ENCODE measurements at regions not wholly inside any gene's neighbourhood (a gene's known extent, or its start where the extent isn't known, plus 50 kb on each side); places are given as distances from the start of the nearest gene placed in this dataset.
"Not testable (repeated sequence)": the region's sequence is repeated elsewhere in the genome, so short reads cannot be mapped to it uniquely, and the experiment has no call there.

GRCh38 chr4:13992041-13992440 lies 364.5 kb upstream of the BOD1L1 start:
- H3K36me3 ChIP-seq = no peaks in the 10 kb centered on the region
- no peaks in the 10 kb centered on the region for H3K27me3 ChIP-seq
- no peaks in the 10 kb centered on the region for H3K9me3 ChIP-seq
- H3K27ac ChIP-seq = no peak overlapping the region
- DNase-seq = no peak
- no peak overlapping the region for H3K4me3 ChIP-seq
- H3K4me1 ChIP-seq = peaks cover 0 to 43% (median 13%) of the 10 kb centered on the region in 4 donors
- no peak for TF ChIP-seq CTCF (IDR thresholded peaks at IDR 0.05)
- intact Hi-C loops (cut with DNase I; ENCODE audit: low total_unique reads) = no loop called here

GRCh38 chr4:13992975-13993520 lies 365.5 kb upstream of the BOD1L1 start:
- DNase-seq = no peak
- no peak overlapping the region for H3K4me3 ChIP-seq
- intact Hi-C loops (cut with DNase I; ENCODE audit: low total_unique reads) = no loop called here
- H3K27me3 ChIP-seq = peaks cover 0 to 3% of the 10 kb centered on the region in 2 donors
- H3K27ac ChIP-seq = no peak overlapping the region
- TF ChIP-seq CTCF (IDR thresholded peaks at IDR 0.05) = no peak
- no peaks in the 10 kb centered on the region for H3K9me3 ChIP-seq
- H3K4me1 ChIP-seq = peaks cover 0 to 38% (median 13%) of the 10 kb centered on the region in 4 donors
- no peaks in the 10 kb centered on the region for H3K36me3 ChIP-seq

- no peak for TF ChIP-seq CTCF (IDR thresholded peaks at IDR 0.05)
- Histone ChIP-seq H3K36me3 (no peaks in the 10 kb centered on the region), H3K4me3 (no peak overlapping the region), H3K27ac (no peak overlapping the region), H3K9me3 (no peaks in the 10 kb centered on the region), H3K4me1 (peaks cover 0 to 28% (median 9%) of the 10 kb centered on the region in 4 donors), H3K27me3 (peaks cover 0 to 4% of the 10 kb centered on the region in 2 donors)
- intact Hi-C loops (cut with DNase I; ENCODE audit: low total_unique reads) = no loop called here
- no peak for DNase-seq
Observed at GRCh38 chr4:13994016-13994415, 366.5 kb upstream of the BOD1L1 start.

GRCh38 chr4:13998850-13999445 lies 371.4 kb upstream of the BOD1L1 start:
- Histone ChIP-seq H3K27ac (no peak overlapping the region), H3K4me3 (no peak overlapping the region), H3K36me3 (no peaks in the 10 kb centered on the region), H3K9me3 (peaks cover 0 to 13% (median 0%) of the 10 kb centered on the region in 3 donors), H3K4me1 (no peaks in the 10 kb centered on the region), H3K27me3 (peaks cover 0 to 4% of the 10 kb centered on the region in 2 donors)
- DNase-seq = no peak
- TF ChIP-seq CTCF (IDR thresholded peaks at IDR 0.05) = no peak
- intact Hi-C loops (cut with DNase I; ENCODE audit: low total_unique reads) = no loop called here

- H3K36me3 ChIP-seq = no peaks in the 10 kb centered on the region
- H3K27ac ChIP-seq = no peak overlapping the region
- intact Hi-C loops (cut with DNase I; ENCODE audit: low total_unique reads) = no loop called here
- H3K4me1 ChIP-seq = no peaks in the 10 kb centered on the region
- DNase-seq = no peak
- H3K9me3 ChIP-seq = peaks cover 0 to 13% (median 0%) of the 10 kb centered on the region in 3 donors
- TF ChIP-seq CTCF (IDR thresholded peaks at IDR 0.05) = no peak
- H3K27me3 ChIP-seq = peaks cover 0 to 4% of the 10 kb centered on the region in 2 donors
- no peak overlapping the region for H3K4me3 ChIP-seq
Observed at GRCh38 chr4:14000091-14000814, 372.7 kb upstream of the BOD1L1 start.

GRCh38 chr4:14002331-14002730 lies 374.8 kb upstream of the BOD1L1 start:
- H3K36me3 ChIP-seq; intact Hi-C loops (cut with DNase I; ENCODE audit: low total_unique reads); H3K27me3 ChIP-seq; H3K27ac ChIP-seq; H3K4me1 ChIP-seq; H3K4me3 ChIP-seq; DNase-seq: not testable (repeated sequence)
- peaks cover 0 to 13% (median 0%) of the 10 kb centered on the region in 3 donors for H3K9me3 ChIP-seq

Data from tibial artery (tissue), 4 donors.